Nephron progenitor cell (in vitro differentiated cells): ENCODE measurements at regions not wholly inside any gene's neighbourhood (a gene's known extent, or its start where the extent isn't known, plus 50 kb on each side); places are given as distances from the start of the nearest gene placed in this dataset.

Experiments used
- DNase-seq: peaks from one replicate; pipeline ENCODE4 v3.0.0; 2021
- H3K27ac Mint-ChIP-seq: 2 replicates; pipeline ENCODE4 v1.8.0; 2021; ENCODE audit warnings: mild to moderate bottlenecking, moderate library complexity, mixed read lengths
- H3K27me3 Mint-ChIP-seq: 2 replicates; pipeline ENCODE4 v1.8.0; 2021; ENCODE audit warnings: mild to moderate bottlenecking, low read depth, mixed read lengths; ENCODE audit not compliant: poor library complexity
- H3K36me3 Mint-ChIP-seq: 2 replicates; pipeline ENCODE4 v1.8.0; 2021; ENCODE audit warnings: low read depth, mixed read lengths
- H3K4me1 Mint-ChIP-seq: 2 replicates; pipeline ENCODE4 v1.8.0; 2021; ENCODE audit warnings: mixed read lengths
- H3K4me3 Mint-ChIP-seq: 2 replicates; pipeline ENCODE4 v1.8.0; 2021; ENCODE audit warnings: mild to moderate bottlenecking, moderate library complexity, mixed read lengths
- H3K9me3 Mint-ChIP-seq: 2 replicates; pipeline ENCODE4 v1.8.0; 2021; ENCODE audit warnings: mild to moderate bottlenecking, moderate library complexity, mixed read lengths
- CTCF ChIP-seq: fragments of 200-600 bp; sonication (generic); IDR thresholded peaks from 2 replicates; pipeline ENCODE4 v1.5.0; 2021; ENCODE audit warnings: antibody characterized with exemption

GRCh38 chrX:4382273-4382672 is 668.8 kb upstream of the PRKX start:
- Mint-ChIP-seq H3K27ac (no peak overlapping the region), H3K4me1 (no peaks in the 10 kb centered on the region), H3K4me3 (no peak overlapping the region), H3K27me3 (no peaks in the 10 kb centered on the region), H3K9me3 (peaks cover 26% of the 10 kb centered on the region), H3K36me3 (no peaks in the 10 kb centered on the region)
- no peak for TF ChIP-seq CTCF
- DNase-seq = no peak

- Mint-ChIP-seq H3K36me3 (no peaks in the 10 kb centered on the region), H3K9me3 (peaks cover 15% of the 10 kb centered on the region)
- no peak for DNase-seq
Measured at GRCh38 chrX:4380710-4381109, 667.3 kb upstream of the PRKX start.

GRCh38 chrX:4379071-4379470 is 665.6 kb upstream of the PRKX start:
- Mint-ChIP-seq H3K27ac (no peak overlapping the region), H3K9me3 (peaks cover 10% of the 10 kb centered on the region), H3K4me1 (no peaks in the 10 kb centered on the region), H3K4me3 (no peak overlapping the region), H3K27me3 (no peaks in the 10 kb centered on the region), H3K36me3 (no peaks in the 10 kb centered on the region)
- no peak for DNase-seq
- TF ChIP-seq CTCF = no peak

More at GRCh38 chrX:4380710-4381109, 667.3 kb upstream of the PRKX start:
- TF ChIP-seq CTCF = no peak
- H3K4me1 Mint-ChIP-seq = no peaks in the 10 kb centered on the region
- H3K4me3 Mint-ChIP-seq = no peak overlapping the region
- H3K27ac Mint-ChIP-seq = no peak overlapping the region
- H3K27me3 Mint-ChIP-seq = no peaks in the 10 kb centered on the region

GRCh38 chrX:4373791-4374190 is 660.3 kb upstream of the PRKX start:
- H3K27me3 Mint-ChIP-seq = no peaks in the 10 kb centered on the region
- H3K4me1 Mint-ChIP-seq = no peaks in the 10 kb centered on the region
- peaks cover 4% of the 10 kb centered on the region for H3K9me3 Mint-ChIP-seq
- H3K27ac Mint-ChIP-seq = no peak overlapping the region
- H3K4me3 Mint-ChIP-seq = no peak overlapping the region
- no peaks in the 10 kb centered on the region for H3K36me3 Mint-ChIP-seq
- DNase-seq = no peak
- no peak for TF ChIP-seq CTCF

GRCh38 chrX:4358577-4358976 is 645.1 kb upstream of the PRKX start:
- Mint-ChIP-seq H3K27ac (no peak overlapping the region), H3K9me3 (no peaks in the 10 kb centered on the region), H3K36me3 (no peaks in the 10 kb centered on the region), H3K4me1 (peaks cover 11% of the 10 kb centered on the region), H3K4me3 (no peak overlapping the region), H3K27me3 (peaks cover 4% of the 10 kb centered on the region)
- no peak for TF ChIP-seq CTCF
- no peak for DNase-seq

GRCh38 chrX:4322916-4323315 is 609.5 kb upstream of the PRKX start:
- H3K27me3 Mint-ChIP-seq = no peaks in the 10 kb centered on the region
- H3K9me3 Mint-ChIP-seq = peaks cover 2% of the 10 kb centered on the region
- H3K4me1 Mint-ChIP-seq = peaks cover 10% of the 10 kb centered on the region
- no peak overlapping the region for H3K27ac Mint-ChIP-seq
- no peaks in the 10 kb centered on the region for H3K36me3 Mint-ChIP-seq
- no peak for TF ChIP-seq CTCF
- no peak for DNase-seq
- H3K4me3 Mint-ChIP-seq = no peak overlapping the region
